WTC11 (cell line): ENCODE measurements at regions not wholly inside any gene's neighbourhood (a gene's known extent, or its start where the extent isn't known, plus 50 kb on each side); places are given as distances from the start of the nearest gene placed in this dataset.

Source experiments
- ATAC-seq: fragments of 200-7000 bp; cut with Tn5 transposase; 2 replicates; pipeline ENCODE4 v1.10.0; 2021; ENCODE audit warnings: mild to moderate bottlenecking, moderate library complexity
- CTCF ChIA-PET: fragments of 300-600 bp; sonication (Branson Sonifier 250); formaldehyde crosslinking; loops from one replicate; lab custom pipeline; 2021; ENCODE audit warnings: antibody characterized with exemption; lab: Charles Lee
- POLR2A ChIA-PET: fragments of 350-600 bp; sonication (Branson Sonifier 250); formaldehyde crosslinking; loops from one replicate; lab custom pipeline; 2021; ENCODE audit warnings: antibody characterized with exemption; lab: Charles Lee
- DNase-seq: peaks from one replicate; pipeline ENCODE4 v3.0.0; 2021; ENCODE audit warnings: low spot score
- H3K27ac Mint-ChIP-seq: 2 replicates; pipeline ENCODE4 v1.8.0; 2021; ENCODE audit warnings: mixed read lengths
- H3K27me3 Mint-ChIP-seq: 2 replicates; pipeline ENCODE4 v1.8.0; 2021; ENCODE audit warnings: low read depth, mild to moderate bottlenecking, moderate library complexity, mixed read lengths
- H3K36me3 Mint-ChIP-seq: 2 replicates; pipeline ENCODE4 v1.8.0; 2021; ENCODE audit warnings: mixed read lengths
- H3K4me1 Mint-ChIP-seq: 2 replicates; pipeline ENCODE4 v1.8.0; 2022; ENCODE audit warnings: mixed read lengths
- H3K4me3 Mint-ChIP-seq: 2 replicates; pipeline ENCODE4 v1.8.0; 2021; ENCODE audit warnings: mild to moderate bottlenecking, moderate library complexity, mixed read lengths
- H3K9me3 Mint-ChIP-seq: 2 replicates; pipeline ENCODE4 v1.8.0; 2021; ENCODE audit warnings: mixed read lengths
- KAT7 ChIP-seq: sonication (generic); formaldehyde crosslinking; IDR thresholded peaks from 2 replicates; pipeline ENCODE4 v1.8.1; 2023; ENCODE audit warnings: missing genetic modification reagents, mild to moderate bottlenecking, borderline replicate concordance
- ZNF263 ChIP-seq: sonication (generic); formaldehyde crosslinking; IDR thresholded peaks from 2 replicates; pipeline ENCODE4 v1.8.1; 2022; ENCODE audit warnings: low read depth, mild to moderate bottlenecking, moderate library complexity, missing genetic modification reagents
- ZNF416 ChIP-seq: fragments of 250-450 bp; sonication (Bioruptor Pico); IDR thresholded peaks from 2 replicates; pipeline ENCODE4 v1.9.0; 2021; ENCODE audit warnings: mild to moderate bottlenecking, inconsistent platforms
- TF ChIP-seq, protein P1 (sequence below): sonication (generic); formaldehyde crosslinking; IDR thresholded peaks from 2 replicates; pipeline ENCODE4 v1.8.0; 2022; ENCODE audit warnings: missing genetic modification reagents
- TF ChIP-seq, protein P2 (sequence below): sonication (generic); formaldehyde crosslinking; IDR thresholded peaks from 2 replicates; pipeline ENCODE4 v1.8.1; 2022; ENCODE audit warnings: missing genetic modification reagents, borderline replicate concordance
- TF ChIP-seq, protein P3 (sequence below): sonication (generic); formaldehyde crosslinking; IDR thresholded peaks from 2 replicates; pipeline ENCODE4 v1.8.1; 2023; ENCODE audit warnings: mild to moderate bottlenecking, moderate library complexity, missing genetic modification reagents
- TF ChIP-seq, protein P4 (sequence below): sonication (generic); formaldehyde crosslinking; IDR thresholded peaks from 2 replicates; pipeline ENCODE4 v1.8.1; 2022; ENCODE audit warnings: low read depth, missing genetic modification reagents, borderline replicate concordance
- TF ChIP-seq, protein P5 (sequence below): sonication (generic); formaldehyde crosslinking; IDR thresholded peaks from 2 replicates; pipeline ENCODE4 v1.8.0; 2022; ENCODE audit warnings: mild to moderate bottlenecking, missing genetic modification reagents
- TF ChIP-seq, protein P6 (sequence below): sonication (generic); formaldehyde crosslinking; IDR thresholded peaks from 2 replicates; pipeline ENCODE4 v1.8.1; 2023; ENCODE audit warnings: mild to moderate bottlenecking, missing genetic modification reagents
- TF ChIP-seq, protein P7 (sequence below): sonication (generic); formaldehyde crosslinking; IDR thresholded peaks from 2 replicates; pipeline ENCODE4 v1.8.0; 2023; ENCODE audit warnings: missing genetic modification reagents

DNA sequence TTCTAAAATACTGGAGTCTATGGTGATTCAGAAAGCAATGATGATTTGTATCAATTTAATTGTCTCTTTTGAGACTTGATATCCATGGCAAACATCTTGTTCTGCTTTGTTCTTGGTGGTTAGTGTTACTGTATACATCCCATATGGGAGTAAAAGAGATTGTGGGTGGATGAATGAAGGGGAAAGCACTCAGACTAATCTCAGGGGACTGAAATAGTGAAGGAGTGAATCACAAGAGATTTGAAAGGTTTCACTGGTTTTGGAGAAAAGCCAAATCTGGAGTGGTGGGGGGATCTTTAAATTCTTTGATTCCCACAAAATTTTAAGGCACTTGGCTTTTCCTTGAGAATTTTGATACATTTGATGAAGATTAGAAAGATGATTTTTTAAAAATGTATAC, 369.4 kb downstream of the INHBA start (continued):
- TF ChIP-seq, protein P1, sequence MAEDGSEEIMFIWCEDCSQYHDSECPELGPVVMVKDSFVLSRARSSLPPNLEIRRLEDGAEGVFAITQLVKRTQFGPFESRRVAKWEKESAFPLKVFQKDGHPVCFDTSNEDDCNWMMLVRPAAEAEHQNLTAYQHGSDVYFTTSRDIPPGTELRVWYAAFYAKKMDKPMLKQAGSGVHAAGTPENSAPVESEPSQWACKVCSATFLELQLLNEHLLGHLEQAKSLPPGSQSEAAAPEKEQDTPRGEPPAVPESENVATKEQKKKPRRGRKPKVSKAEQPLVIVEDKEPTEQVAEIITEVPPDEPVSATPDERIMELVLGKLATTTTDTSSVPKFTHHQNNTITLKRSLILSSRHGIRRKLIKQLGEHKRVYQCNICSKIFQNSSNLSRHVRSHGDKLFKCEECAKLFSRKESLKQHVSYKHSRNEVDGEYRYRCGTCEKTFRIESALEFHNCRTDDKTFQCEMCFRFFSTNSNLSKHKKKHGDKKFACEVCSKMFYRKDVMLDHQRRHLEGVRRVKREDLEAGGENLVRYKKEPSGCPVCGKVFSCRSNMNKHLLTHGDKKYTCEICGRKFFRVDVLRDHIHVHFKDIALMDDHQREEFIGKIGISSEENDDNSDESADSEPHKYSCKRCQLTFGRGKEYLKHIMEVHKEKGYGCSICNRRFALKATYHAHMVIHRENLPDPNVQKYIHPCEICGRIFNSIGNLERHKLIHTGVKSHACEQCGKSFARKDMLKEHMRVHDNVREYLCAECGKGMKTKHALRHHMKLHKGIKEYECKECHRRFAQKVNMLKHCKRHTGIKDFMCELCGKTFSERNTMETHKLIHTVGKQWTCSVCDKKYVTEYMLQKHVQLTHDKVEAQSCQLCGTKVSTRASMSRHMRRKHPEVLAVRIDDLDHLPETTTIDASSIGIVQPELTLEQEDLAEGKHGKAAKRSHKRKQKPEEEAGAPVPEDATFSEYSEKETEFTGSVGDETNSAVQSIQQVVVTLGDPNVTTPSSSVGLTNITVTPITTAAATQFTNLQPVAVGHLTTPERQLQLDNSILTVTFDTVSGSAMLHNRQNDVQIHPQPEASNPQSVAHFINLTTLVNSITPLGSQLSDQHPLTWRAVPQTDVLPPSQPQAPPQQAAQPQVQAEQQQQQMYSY (CRISPR knock-in tag), result no peak
- TF ChIP-seq, protein P2, sequence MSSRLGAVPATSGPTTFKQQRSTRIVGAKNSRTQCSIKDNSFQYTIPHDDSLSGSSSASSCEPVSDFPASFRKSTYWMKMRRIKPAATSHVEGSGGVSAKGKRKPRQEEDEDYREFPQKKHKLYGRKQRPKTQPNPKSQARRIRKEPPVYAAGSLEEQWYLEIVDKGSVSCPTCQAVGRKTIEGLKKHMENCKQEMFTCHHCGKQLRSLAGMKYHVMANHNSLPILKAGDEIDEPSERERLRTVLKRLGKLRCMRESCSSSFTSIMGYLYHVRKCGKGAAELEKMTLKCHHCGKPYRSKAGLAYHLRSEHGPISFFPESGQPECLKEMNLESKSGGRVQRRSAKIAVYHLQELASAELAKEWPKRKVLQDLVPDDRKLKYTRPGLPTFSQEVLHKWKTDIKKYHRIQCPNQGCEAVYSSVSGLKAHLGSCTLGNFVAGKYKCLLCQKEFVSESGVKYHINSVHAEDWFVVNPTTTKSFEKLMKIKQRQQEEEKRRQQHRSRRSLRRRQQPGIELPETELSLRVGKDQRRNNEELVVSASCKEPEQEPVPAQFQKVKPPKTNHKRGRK, result no peak
- TF ChIP-seq KAT7 (CRISPR knock-in tag) (no peak), ZNF416 (no peak)
- TF ChIP-seq, protein P3, sequence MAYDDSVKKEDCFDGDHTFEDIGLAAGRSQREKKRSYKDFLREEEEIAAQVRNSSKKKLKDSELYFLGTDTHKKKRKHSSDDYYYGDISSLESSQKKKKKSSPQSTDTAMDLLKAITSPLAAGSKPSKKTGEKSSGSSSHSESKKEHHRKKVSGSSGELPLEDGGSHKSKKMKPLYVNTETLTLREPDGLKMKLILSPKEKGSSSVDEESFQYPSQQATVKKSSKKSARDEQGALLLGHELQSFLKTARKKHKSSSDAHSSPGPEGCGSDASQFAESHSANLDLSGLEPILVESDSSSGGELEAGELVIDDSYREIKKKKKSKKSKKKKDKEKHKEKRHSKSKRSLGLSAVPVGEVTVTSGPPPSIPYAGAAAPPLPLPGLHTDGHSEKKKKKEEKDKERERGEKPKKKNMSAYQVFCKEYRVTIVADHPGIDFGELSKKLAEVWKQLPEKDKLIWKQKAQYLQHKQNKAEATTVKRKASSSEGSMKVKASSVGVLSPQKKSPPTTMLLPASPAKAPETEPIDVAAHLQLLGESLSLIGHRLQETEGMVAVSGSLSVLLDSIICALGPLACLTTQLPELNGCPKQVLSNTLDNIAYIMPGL (CRISPR knock-in tag), result no peak
- TF ChIP-seq, protein P4, sequence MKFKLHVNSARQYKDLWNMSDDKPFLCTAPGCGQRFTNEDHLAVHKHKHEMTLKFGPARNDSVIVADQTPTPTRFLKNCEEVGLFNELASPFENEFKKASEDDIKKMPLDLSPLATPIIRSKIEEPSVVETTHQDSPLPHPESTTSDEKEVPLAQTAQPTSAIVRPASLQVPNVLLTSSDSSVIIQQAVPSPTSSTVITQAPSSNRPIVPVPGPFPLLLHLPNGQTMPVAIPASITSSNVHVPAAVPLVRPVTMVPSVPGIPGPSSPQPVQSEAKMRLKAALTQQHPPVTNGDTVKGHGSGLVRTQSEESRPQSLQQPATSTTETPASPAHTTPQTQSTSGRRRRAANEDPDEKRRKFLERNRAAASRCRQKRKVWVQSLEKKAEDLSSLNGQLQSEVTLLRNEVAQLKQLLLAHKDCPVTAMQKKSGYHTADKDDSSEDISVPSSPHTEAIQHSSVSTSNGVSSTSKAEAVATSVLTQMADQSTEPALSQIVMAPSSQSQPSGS (CRISPR knock-in tag), result no peak
- TF ChIP-seq, all 79 proteins: peak for 0

DNA sequence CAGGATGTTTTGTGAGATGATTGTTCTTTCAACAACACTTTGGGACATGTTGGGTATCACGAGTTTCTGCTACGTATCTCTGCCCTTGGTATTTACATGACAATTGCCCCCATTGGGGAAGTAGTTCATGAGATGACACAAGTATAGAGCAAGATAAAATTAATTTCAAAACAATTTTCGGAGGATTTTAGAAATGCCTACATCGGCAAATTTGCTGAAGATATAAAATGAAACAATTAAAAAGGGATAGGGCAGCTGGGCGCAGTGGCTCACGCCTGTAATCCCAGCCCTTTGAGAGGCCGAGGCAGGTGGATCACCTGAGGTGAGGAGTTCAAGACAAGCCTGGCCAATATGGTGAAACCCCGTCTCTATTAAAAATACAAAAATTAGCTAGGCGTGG, 371.7 kb downstream of the INHBA start:
- ChIA-PET CTCF (no interaction called here), POLR2A (no interaction called here)
- Mint-ChIP-seq H3K36me3 (no peaks in the 10 kb centered on the region), H3K4me3 (no peak overlapping the region), H3K27ac (no peak overlapping the region), H3K9me3 (no peaks in the 10 kb centered on the region), H3K27me3 (no peaks in the 10 kb centered on the region), H3K4me1 (0 out of 2 replicates have a peak, but pooled peaks cover 4% of the 10 kb centered on the region)
- TF ChIP-seq, protein P4 (CRISPR knock-in tag), result no peak
- TF ChIP-seq, protein P5, sequence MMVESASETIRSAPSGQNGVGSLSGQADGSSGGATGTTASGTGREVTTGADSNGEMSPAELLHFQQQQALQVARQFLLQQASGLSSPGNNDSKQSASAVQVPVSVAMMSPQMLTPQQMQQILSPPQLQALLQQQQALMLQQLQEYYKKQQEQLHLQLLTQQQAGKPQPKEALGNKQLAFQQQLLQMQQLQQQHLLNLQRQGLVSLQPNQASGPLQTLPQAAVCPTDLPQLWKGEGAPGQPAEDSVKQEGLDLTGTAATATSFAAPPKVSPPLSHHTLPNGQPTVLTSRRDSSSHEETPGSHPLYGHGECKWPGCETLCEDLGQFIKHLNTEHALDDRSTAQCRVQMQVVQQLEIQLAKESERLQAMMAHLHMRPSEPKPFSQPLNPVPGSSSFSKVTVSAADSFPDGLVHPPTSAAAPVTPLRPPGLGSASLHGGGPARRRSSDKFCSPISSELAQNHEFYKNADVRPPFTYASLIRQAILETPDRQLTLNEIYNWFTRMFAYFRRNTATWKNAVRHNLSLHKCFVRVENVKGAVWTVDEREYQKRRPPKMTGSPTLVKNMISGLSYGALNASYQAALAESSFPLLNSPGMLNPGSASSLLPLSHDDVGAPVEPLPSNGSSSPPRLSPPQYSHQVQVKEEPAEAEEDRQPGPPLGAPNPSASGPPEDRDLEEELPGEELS (CRISPR knock-in tag), result no peak
- DNase-seq, result no peak
- ATAC-seq, result no peak

DNA sequence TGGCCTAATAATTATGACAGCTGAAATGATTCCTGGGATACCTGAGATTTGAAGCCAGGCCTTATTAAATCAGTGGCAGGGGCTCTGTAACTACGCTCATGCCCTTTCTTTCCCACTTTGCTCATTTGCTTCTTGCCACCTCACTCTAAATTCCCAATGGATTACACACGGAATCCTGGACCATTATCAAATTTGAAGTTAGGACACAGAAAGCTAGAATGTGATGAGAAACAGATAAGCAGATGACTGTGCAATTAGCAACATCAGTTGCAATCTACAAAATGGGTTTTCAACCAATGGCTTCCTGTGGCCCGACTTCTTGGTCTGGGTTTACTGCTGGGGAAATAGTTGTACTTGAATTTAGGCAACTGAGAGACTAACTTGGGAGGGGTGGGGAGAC, 374.3 kb downstream of the INHBA start:
- H3K9me3 Mint-ChIP-seq, result no peaks in the 10 kb centered on the region
- H3K27ac Mint-ChIP-seq, result no peak overlapping the region
- CTCF ChIA-PET, result no interaction called here
- POLR2A ChIA-PET, result no interaction called here
- no peaks in the 10 kb centered on the region for H3K36me3 Mint-ChIP-seq
- TF ChIP-seq, protein P6, sequence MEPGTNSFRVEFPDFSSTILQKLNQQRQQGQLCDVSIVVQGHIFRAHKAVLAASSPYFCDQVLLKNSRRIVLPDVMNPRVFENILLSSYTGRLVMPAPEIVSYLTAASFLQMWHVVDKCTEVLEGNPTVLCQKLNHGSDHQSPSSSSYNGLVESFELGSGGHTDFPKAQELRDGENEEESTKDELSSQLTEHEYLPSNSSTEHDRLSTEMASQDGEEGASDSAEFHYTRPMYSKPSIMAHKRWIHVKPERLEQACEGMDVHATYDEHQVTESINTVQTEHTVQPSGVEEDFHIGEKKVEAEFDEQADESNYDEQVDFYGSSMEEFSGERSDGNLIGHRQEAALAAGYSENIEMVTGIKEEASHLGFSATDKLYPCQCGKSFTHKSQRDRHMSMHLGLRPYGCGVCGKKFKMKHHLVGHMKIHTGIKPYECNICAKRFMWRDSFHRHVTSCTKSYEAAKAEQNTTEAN, result no peak
- TF ChIP-seq, protein P7, sequence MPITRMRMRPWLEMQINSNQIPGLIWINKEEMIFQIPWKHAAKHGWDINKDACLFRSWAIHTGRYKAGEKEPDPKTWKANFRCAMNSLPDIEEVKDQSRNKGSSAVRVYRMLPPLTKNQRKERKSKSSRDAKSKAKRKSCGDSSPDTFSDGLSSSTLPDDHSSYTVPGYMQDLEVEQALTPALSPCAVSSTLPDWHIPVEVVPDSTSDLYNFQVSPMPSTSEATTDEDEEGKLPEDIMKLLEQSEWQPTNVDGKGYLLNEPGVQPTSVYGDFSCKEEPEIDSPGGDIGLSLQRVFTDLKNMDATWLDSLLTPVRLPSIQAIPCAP (CRISPR knock-in tag), result no peak
- no peak for TF ChIP-seq ZNF263 (CRISPR knock-in tag)
- H3K4me3 Mint-ChIP-seq, result no peak overlapping the region
- H3K4me1 Mint-ChIP-seq, result 0 out of 2 replicates have a peak, but pooled peaks cover 4% of the 10 kb centered on the region
- DNase-seq, result no peak
- no peak for ATAC-seq
- H3K27me3 Mint-ChIP-seq, result no peaks in the 10 kb centered on the region
